ENCODE measurements at regions not wholly inside any gene's neighbourhood (a gene's known extent, or its start where the extent isn't known, plus 50 kb on each side); places are given as distances from the start of the nearest gene placed in this dataset.

GRCh38 chr14:31965735-31966598, 111.1 kb upstream of the ARHGAP5 start:
- peak; percentile 39 for DNase-seq (ENCODE audit: low read depth)

- no peak for DNase-seq (ENCODE audit: low read depth)
Observed at GRCh38 chr14:31966896-31967668, 110.0 kb upstream of the ARHGAP5 start.

GRCh38 chr14:31967669-31967975, 109.5 kb upstream of the ARHGAP5 start:
- no peak for DNase-seq (ENCODE audit: low read depth)

- peak; percentile 78 for DNase-seq (ENCODE audit: low read depth)
Observed at GRCh38 chr14:31968107-31968810, 108.8 kb upstream of the ARHGAP5 start.

GRCh38 chr14:31968956-31969698, 108.0 kb upstream of the ARHGAP5 start:
- no peak for DNase-seq (ENCODE audit: low read depth)

GRCh38 chr14:31969699-31970240, 107.3 kb upstream of the ARHGAP5 start:
- no peak for DNase-seq (ENCODE audit: low read depth)

GRCh38 chr14:31970744-31971143, 106.4 kb upstream of the ARHGAP5 start:
- DNase-seq (ENCODE audit: low read depth), result no peak

- no peak for DNase-seq (ENCODE audit: low read depth)
Observed at GRCh38 chr14:31971612-31972011, 105.5 kb upstream of the ARHGAP5 start.

GRCh38 chr14:31977001-31977556, 100.0 kb upstream of the ARHGAP5 start:
- no peak for DNase-seq (ENCODE audit: low read depth)

GRCh38 chr14:31978423-31978822, 98.7 kb upstream of the ARHGAP5 start:
- DNase-seq (ENCODE audit: low read depth), result no peak

GRCh38 chr14:31982642-31983041, 94.5 kb upstream of the ARHGAP5 start:
- peak; percentile 16 for DNase-seq (ENCODE audit: low read depth)

GRCh38 chr14:31986405-31986804, 90.7 kb upstream of the ARHGAP5 start:
- DNase-seq (ENCODE audit: low read depth), result no peak

GRCh38 chr14:31987721-31988120, 89.4 kb upstream of the ARHGAP5 start:
- no peak for DNase-seq (ENCODE audit: low read depth)

GRCh38 chr14:31988244-31988643, 88.9 kb upstream of the ARHGAP5 start:
- DNase-seq (ENCODE audit: low read depth), result no peak

GRCh38 chr14:31990183-31990857, 86.8 kb upstream of the ARHGAP5 start:
- DNase-seq (ENCODE audit: low read depth), result peak; percentile 47

GRCh38 chr14:31990926-31991572, 86.1 kb upstream of the ARHGAP5 start:
- peak; percentile 55 for DNase-seq (ENCODE audit: low read depth)

- peak; percentile 96 for DNase-seq (ENCODE audit: low read depth)
Observed at GRCh38 chr14:31992011-31992447, 85.1 kb upstream of the ARHGAP5 start.

GRCh38 chr14:31993521-31993951, 83.6 kb upstream of the ARHGAP5 start:
- DNase-seq (ENCODE audit: low read depth), result peak; percentile 79

- peak; percentile 28 for DNase-seq (ENCODE audit: low read depth)
Observed at GRCh38 chr14:31994391-31995033, 82.6 kb upstream of the ARHGAP5 start.

GRCh38 chr14:32003585-32003984, 73.5 kb upstream of the ARHGAP5 start:
- no peak for DNase-seq (ENCODE audit: low read depth)
